Brain microvascular endothelial cell (primary cell): ENCODE measurements at regions not wholly inside any gene's neighbourhood (a gene's known extent, or its start where the extent isn't known, plus 50 kb on each side); places are given as distances from the start of the nearest gene placed in this dataset.

Source experiments
- DNase-seq: peaks from one replicate; pipeline ENCODE4 v3.0.0-alpha.2; 2020
- H3K27ac ChIP-seq: fragments of 250-450 bp; sonication (Bioruptor Pico); 2 replicates; pipeline ENCODE4 v1.5.1; 2020; ENCODE audit warnings: mild to moderate bottlenecking, moderate library complexity
- H3K27me3 ChIP-seq: fragments of 250-450 bp; sonication (Bioruptor Pico); replicated peaks from 2 replicates; pipeline ENCODE4 v1.5.1; 2020; ENCODE audit warnings: mild to moderate bottlenecking
- H3K36me3 ChIP-seq: fragments of 250-450 bp; sonication (Bioruptor Pico); replicated peaks from 2 replicates; pipeline ENCODE4 v1.5.1; 2020; ENCODE audit warnings: mild to moderate bottlenecking
- H3K4me3 ChIP-seq: 2 replicates; pipeline ENCODE4 v1.5.1; 2011; ENCODE audit warnings: low read depth, mild to moderate bottlenecking, control low read depth, low read length, moderate library complexity
- in situ Hi-C: cut with HindIII; loops from 2 replicates; pipeline ENCODE4 v1.10.0; 2017; ENCODE audit warnings: low sequenced_read_pairs, low pct_ligation_motif_present
- TF ChIP-seq, protein P1 (sequence below): IDR thresholded peaks from 2 replicates; pipeline ENCODE4 v1.5.1; 2011; ENCODE audit warnings: low read depth, mild to moderate bottlenecking, moderate library complexity, low read length, control low read depth, inconsistent platforms; ENCODE audit errors: missing control alignments

DNA sequence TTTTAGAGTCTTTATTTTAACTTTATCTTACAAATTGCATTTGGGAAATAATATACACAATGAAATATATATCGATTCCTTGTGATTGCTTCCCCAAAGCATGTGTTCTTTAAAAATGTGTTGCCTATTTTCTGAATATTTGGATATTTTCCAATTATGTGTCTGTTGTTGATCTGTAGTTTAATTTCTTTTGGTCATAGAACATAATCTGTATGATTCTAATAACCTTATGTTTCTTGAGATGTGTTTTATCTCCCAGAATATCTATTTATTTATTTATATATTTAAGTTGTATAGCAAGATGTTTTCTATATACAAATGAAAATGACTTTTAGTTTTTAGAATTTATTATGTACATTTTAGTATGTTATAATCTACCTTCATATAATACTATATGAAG lies 710.8 kb upstream of the PCDH20 start:
- Histone ChIP-seq H3K36me3 (no peaks in the 10 kb centered on the region), H3K27me3 (no peaks in the 10 kb centered on the region), H3K27ac (no peak overlapping the region), H3K4me3 (no peak overlapping the region)
- TF ChIP-seq, protein P1, sequence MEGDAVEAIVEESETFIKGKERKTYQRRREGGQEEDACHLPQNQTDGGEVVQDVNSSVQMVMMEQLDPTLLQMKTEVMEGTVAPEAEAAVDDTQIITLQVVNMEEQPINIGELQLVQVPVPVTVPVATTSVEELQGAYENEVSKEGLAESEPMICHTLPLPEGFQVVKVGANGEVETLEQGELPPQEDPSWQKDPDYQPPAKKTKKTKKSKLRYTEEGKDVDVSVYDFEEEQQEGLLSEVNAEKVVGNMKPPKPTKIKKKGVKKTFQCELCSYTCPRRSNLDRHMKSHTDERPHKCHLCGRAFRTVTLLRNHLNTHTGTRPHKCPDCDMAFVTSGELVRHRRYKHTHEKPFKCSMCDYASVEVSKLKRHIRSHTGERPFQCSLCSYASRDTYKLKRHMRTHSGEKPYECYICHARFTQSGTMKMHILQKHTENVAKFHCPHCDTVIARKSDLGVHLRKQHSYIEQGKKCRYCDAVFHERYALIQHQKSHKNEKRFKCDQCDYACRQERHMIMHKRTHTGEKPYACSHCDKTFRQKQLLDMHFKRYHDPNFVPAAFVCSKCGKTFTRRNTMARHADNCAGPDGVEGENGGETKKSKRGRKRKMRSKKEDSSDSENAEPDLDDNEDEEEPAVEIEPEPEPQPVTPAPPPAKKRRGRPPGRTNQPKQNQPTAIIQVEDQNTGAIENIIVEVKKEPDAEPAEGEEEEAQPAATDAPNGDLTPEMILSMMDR = no peak
- DNase-seq = no peak
- in situ Hi-C loops = no loop called here

DNA sequence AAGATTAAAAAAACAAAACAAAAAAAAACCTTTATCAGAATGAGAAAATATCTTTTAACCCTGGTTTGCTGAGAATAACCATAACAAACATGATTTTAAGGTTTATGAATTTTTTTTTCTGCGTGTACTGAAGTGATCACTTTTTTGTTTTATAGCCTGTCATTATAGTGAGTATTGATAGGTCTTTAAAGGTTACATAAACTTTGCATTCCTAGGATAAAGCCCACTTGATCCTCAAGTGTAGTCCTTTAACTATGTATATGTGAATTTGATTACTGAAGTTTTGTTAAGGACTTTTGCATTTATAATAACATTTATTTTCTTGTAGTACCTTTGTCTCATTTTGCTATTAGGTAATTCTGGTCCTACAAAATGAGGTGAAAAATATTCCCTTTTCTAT lies 709.8 kb upstream of the PCDH20 start:
- no peaks in the 10 kb centered on the region for H3K36me3 ChIP-seq
- no peaks in the 10 kb centered on the region for H3K27me3 ChIP-seq
- in situ Hi-C loops = no loop called here
- H3K27ac ChIP-seq = no peak overlapping the region
- H3K4me3 ChIP-seq = no peak overlapping the region
- TF ChIP-seq, protein P1 = no peak
- no peak for DNase-seq

DNA sequence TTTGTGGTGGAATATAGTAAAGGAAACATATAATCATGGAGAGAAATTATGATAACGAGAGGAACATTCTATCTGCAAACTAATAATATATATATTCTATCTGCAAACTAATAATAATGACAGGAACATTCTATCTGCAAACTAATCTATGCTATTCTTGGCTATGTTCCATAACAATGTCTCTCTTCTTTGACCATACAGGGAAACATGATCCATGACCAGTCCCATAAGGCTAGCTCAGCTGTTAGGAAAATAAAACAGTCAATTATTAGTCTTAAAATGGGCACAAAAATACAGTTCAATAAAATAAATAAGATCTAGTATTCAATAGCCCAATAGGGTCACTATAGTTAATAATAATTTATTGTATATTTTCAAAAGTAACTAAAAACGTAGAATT lies 707.8 kb upstream of the PCDH20 start:
- H3K27me3 ChIP-seq = no peaks in the 10 kb centered on the region
- H3K27ac ChIP-seq = no peak overlapping the region
- H3K36me3 ChIP-seq = no peaks in the 10 kb centered on the region
- H3K4me3 ChIP-seq = no peak overlapping the region
- TF ChIP-seq, protein P1 = no peak
- in situ Hi-C loops = no loop called here
- DNase-seq = no peak

DNA sequence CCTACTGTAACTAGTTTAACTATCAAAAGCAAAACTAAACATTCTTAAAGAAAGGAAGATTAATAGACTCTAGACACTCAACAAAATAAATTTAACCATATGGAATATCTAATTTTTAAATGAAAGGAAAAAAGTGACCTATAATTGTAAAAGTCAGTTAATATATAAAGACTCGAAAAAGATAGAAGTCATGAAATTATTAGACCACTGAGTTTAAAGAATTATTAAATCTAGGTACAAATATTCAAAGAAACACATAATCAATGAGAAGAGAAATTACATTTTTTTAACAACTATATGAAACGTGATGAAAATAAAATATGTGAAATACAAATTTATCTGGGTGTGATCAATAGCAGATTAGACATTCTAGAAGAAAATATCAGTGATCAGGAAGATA lies 706.8 kb upstream of the PCDH20 start:
- H3K36me3 ChIP-seq = no peaks in the 10 kb centered on the region
- H3K4me3 ChIP-seq = no peak overlapping the region
- TF ChIP-seq, protein P1 = no peak
- in situ Hi-C loops = no loop called here
- no peak for DNase-seq
- H3K27me3 ChIP-seq = no peaks in the 10 kb centered on the region
- H3K27ac ChIP-seq = no peak overlapping the region

DNA sequence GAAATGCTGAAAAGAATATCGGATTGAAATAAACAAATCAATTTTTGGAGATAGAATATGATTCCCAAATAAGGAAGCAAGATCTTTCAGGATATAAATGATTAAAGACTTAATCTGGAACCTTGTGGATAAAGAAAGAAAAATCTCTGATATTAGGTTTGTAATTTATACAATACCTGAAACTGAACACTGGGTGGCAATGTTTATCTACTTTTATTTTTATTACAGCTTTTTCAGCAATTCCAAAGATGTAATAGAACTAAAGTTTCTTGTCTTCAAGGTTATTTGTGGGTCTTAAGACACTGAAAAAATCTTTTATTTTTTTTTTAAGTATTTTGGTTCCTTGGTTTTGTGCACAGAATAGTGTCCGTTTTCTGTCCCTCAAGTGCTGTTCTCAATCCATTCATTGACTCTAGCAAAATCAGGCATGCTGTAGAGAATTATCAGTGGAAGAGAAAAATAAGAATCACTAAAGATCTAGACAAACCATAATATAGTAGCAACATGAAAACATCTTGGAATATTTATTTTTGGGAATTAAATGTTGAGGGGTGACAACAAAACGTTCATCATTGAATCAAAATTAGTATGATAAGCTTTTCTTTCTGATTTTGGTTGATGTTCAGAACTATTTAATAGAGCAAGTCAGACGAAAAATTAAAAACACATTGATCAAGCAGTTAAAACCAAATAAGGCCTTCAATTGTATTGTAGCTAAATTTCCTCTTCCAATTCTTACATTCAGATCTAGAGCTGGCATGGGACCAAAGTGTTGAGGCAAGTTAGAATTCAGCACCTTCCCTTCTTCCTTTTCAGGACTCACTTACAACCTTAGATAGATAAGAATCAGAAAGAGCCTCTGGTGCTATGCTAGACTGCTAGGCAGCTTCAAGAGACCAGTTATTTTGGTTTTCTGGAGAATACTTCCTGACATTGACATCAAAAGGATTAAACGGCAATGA lies 704.4 kb upstream of the PCDH20 start:
- Histone ChIP-seq H3K27me3 (no peaks in the 10 kb centered on the region), H3K36me3 (no peaks in the 10 kb centered on the region), H3K4me3 (no peak overlapping the region), H3K27ac (no peak overlapping the region)
- in situ Hi-C loops = no loop called here
- TF ChIP-seq, protein P1 = peak; percentile 2
- no peak for DNase-seq
